ENCODE measurements at regions not wholly inside any gene's neighbourhood (a gene's known extent, or its start where the extent isn't known, plus 50 kb on each side); places are given as distances from the start of the nearest gene placed in this dataset.

DNA sequence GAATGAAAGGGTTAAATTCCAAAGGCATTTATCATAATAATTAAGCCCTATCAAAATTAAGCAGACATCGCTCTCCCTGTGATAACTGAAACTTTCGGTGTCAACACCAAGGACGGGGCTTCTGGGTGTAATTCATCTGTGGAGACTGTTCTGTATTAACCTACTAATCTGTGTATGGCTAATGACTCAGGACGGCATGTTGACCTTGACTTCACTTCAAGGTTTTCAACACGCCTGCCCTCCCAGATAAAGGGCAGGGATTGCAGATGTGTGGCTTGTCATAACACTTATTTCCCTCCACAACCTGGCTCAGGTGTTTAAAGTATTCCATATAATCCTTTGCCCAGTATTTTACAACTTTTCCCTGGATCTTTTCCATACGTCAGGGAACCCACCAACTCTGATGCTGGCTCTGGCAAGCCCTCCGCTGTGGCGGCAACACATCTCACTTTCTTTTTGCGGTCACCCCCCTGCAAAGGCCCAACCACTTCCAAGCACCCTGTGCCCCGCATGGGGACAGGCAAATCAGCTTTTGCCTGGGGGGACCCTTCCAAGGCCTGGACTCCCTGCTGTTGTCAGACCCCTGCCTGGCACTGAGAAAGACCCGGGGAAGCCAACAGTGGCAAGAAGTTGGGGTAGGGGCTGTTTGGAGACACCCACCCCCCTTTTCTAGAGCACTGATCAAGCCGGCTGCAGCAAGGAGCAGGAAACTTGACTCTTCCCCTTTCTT lies 93.2 kb upstream of the MEF2A start:
- Histone ChIP-seq H3K27me3 (no peaks in the 10 kb centered on the region), H3K4me3 (no peak overlapping the region), H3K9me3 (ENCODE audit: low read depth) (no peaks in the 10 kb centered on the region), H3K27ac (no peak overlapping the region), H3K79me2 (no peaks in the 10 kb centered on the region), H2AFZ (no peak overlapping the region), H4K20me1 (ENCODE audit: insufficient read depth, poor library complexity, severe bottlenecking) (no peaks in the 10 kb centered on the region), H3K9me2 (replicated peaks; ENCODE audit: insufficient read depth) (no peaks in the 10 kb centered on the region), H3K4me1 (ENCODE audit: insufficient read depth) (peaks cover 20% of the 10 kb centered on the region), H3K4me2 (no peak overlapping the region), H3K36me3 (replicated peaks; ENCODE audit: insufficient read depth, low read depth) (no peaks in the 10 kb centered on the region)
- no peak for DNase-seq (ENCODE audit: low spot score)
- 75% methylated on average over 12 of the region's 12 CpGs for WGBS (ENCODE audit: low lambda C conversion rate, missing lambda C conversion rate)
- no peak for TF ChIP-seq EZH2phosphoT487 (IDR thresholded peaks at IDR 0.05; ENCODE audit: low read depth, severe bottlenecking, unreplicated experiment)
- no peak for TF ChIP-seq EZH2 (IDR thresholded peaks at IDR 0.05; ENCODE audit: borderline replicate concordance)
- TF ChIP-seq, protein P1, sequence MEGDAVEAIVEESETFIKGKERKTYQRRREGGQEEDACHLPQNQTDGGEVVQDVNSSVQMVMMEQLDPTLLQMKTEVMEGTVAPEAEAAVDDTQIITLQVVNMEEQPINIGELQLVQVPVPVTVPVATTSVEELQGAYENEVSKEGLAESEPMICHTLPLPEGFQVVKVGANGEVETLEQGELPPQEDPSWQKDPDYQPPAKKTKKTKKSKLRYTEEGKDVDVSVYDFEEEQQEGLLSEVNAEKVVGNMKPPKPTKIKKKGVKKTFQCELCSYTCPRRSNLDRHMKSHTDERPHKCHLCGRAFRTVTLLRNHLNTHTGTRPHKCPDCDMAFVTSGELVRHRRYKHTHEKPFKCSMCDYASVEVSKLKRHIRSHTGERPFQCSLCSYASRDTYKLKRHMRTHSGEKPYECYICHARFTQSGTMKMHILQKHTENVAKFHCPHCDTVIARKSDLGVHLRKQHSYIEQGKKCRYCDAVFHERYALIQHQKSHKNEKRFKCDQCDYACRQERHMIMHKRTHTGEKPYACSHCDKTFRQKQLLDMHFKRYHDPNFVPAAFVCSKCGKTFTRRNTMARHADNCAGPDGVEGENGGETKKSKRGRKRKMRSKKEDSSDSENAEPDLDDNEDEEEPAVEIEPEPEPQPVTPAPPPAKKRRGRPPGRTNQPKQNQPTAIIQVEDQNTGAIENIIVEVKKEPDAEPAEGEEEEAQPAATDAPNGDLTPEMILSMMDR (IDR thresholded peaks at IDR 0.05; ENCODE audit: poor library complexity), result no peak

DNA sequence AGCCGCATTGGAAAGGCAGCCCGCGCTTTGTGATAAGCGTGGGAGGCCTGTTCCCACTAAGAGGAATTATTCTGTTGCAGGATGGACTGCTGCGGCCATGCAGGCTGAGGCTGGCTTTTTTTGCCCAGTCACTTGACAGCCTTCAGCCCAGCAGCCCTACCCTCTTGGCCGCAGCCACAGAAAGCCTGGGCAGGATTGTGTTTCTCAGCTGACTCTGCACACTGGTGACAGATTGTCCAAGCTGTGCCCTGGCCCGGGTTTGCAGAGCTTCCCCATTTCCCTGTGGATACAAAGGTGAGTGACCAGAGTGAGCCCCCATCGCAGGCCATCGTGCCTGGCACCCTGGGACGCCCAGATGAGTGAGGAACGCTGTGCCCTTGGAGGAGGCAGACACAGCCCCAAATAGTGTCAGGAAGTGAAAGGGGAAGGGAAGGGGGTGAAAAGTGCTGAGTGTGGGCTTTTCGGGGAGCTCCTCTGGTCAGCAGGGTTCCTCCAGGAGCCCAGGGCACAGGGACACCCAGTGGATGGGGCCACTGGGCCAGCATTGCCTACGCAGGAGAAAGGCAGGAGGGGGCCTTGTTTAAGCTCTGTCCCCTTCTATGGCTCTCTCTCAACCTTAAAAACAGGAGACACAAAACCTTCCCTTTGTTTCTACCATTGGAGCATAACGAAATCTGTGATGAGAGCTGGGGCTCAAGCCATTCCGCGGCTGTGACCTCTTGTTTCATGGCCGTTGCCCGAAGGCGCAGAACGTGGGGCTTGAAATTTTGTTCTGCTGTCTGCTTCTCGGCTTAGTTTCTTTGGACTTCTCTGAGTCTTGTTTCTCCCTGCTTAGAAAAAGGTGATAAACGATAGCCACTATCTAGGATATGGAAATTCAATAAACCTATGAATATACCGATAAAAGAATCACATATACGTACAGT lies 91.5 kb upstream of the MEF2A start:
- 84% methylated on average over 24 of the region's 24 CpGs for WGBS (ENCODE audit: low lambda C conversion rate, missing lambda C conversion rate)
- Histone ChIP-seq H2AFZ (no peak overlapping the region), H3K79me2 (no peaks in the 10 kb centered on the region), H3K4me2 (no peak overlapping the region), H3K27ac (no peak overlapping the region), H4K20me1 (ENCODE audit: insufficient read depth, poor library complexity, severe bottlenecking) (no peaks in the 10 kb centered on the region), H3K27me3 (no peaks in the 10 kb centered on the region), H3K36me3 (replicated peaks; ENCODE audit: insufficient read depth, low read depth) (no peaks in the 10 kb centered on the region), H3K9me2 (replicated peaks; ENCODE audit: insufficient read depth) (no peaks in the 10 kb centered on the region), H3K9me3 (ENCODE audit: low read depth) (no peaks in the 10 kb centered on the region), H3K4me1 (ENCODE audit: insufficient read depth) (peaks cover 20% of the 10 kb centered on the region), H3K4me3 (no peak overlapping the region)
- TF ChIP-seq, protein P1 (IDR thresholded peaks at IDR 0.05; ENCODE audit: poor library complexity), result no peak
- TF ChIP-seq EZH2 (IDR thresholded peaks at IDR 0.05; ENCODE audit: borderline replicate concordance) (no peak), EZH2phosphoT487 (IDR thresholded peaks at IDR 0.05; ENCODE audit: low read depth, severe bottlenecking, unreplicated experiment) (no peak)
- no peak for DNase-seq (ENCODE audit: low spot score)

DNA sequence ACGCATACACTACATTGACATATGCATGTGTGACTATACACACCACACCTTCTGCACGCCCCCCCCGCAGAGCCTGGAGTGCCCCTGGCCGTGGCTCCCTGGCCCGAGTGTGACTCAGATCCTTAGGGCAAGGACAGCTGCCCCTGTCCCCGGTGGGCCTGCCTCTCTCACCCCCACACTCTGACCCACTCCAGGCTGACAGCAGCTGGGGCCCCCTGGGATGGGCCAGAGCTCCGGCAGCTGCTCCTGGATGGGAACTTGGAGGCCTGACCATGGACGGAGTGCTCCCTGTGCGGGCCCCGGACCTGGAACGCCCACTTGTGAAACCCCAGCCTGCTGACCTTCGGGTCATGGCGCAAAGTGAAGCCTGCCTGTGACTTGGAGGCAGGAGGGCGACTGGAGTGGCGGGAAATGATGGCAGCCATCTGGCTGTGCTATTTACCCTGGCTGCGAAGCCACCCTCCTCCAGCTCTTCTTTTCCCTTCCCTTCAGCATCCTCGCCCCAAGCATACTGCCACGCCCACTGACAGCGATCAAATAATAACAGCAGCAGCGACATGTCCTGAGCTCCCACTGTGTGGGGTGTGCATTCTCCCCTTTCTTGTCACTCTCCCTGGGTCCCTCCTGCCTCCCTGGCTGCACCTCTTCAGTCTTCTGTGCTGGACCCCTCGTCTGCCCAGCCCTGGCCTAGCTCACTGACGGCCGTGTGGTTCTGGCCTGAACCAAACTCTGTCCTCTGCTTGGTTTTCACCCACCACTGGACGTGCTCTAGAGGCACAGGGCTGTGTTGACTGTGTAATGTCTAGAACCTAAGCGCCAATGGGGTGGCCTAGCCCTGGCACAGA lies 90.7 kb upstream of the MEF2A start:
- Histone ChIP-seq H3K9me2 (replicated peaks; ENCODE audit: insufficient read depth) (no peaks in the 10 kb centered on the region), H3K36me3 (replicated peaks; ENCODE audit: insufficient read depth, low read depth) (no peaks in the 10 kb centered on the region), H3K4me2 (no peak overlapping the region), H3K27ac (no peak overlapping the region), H2AFZ (no peak overlapping the region), H3K4me1 (ENCODE audit: insufficient read depth) (peaks cover 20% of the 10 kb centered on the region), H3K79me2 (no peaks in the 10 kb centered on the region), H3K4me3 (no peak overlapping the region), H3K9me3 (ENCODE audit: low read depth) (no peaks in the 10 kb centered on the region), H4K20me1 (ENCODE audit: insufficient read depth, poor library complexity, severe bottlenecking) (no peaks in the 10 kb centered on the region), H3K27me3 (no peaks in the 10 kb centered on the region)
- DNase-seq (ENCODE audit: low spot score), result no peak
- 92% methylated on average over 25 of the region's 25 CpGs for WGBS (ENCODE audit: low lambda C conversion rate, missing lambda C conversion rate)
- TF ChIP-seq EZH2 (IDR thresholded peaks at IDR 0.05; ENCODE audit: borderline replicate concordance) (no peak), EZH2phosphoT487 (IDR thresholded peaks at IDR 0.05; ENCODE audit: low read depth, severe bottlenecking, unreplicated experiment) (no peak)
- TF ChIP-seq, protein P1 (IDR thresholded peaks at IDR 0.05; ENCODE audit: poor library complexity), result no peak
